ENCODE measurements at regions not wholly inside any gene's neighbourhood (a gene's known extent, or its start where the extent isn't known, plus 50 kb on each side); places are given as distances from the start of the nearest gene placed in this dataset.
"Not testable (repeated sequence)": the region's sequence is repeated elsewhere in the genome, so short reads cannot be mapped to it uniquely, and the experiment has no call there.

DNA sequence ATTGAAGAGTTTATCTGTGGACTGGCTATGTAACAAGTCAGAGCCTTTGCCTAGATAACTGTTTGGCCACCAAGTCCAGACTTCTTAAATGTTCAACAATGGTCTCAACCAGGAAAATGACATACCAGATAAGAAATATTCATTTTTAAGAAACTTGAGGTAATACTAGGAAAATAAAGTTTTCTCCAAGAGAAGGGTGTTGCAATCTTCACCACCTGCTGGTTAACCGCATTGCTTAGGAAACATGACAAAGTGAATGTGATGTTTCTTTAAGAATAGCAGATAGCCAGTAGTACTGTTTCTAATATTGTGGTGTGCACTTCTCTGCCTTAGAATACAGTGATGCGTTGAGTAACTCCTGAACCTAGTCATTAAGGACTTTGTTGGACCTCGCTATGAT, 321.5 kb upstream of the CADM2 start:
- no peak overlapping the region for H3K4me3 ChIP-seq
- TF ChIP-seq, protein P1, sequence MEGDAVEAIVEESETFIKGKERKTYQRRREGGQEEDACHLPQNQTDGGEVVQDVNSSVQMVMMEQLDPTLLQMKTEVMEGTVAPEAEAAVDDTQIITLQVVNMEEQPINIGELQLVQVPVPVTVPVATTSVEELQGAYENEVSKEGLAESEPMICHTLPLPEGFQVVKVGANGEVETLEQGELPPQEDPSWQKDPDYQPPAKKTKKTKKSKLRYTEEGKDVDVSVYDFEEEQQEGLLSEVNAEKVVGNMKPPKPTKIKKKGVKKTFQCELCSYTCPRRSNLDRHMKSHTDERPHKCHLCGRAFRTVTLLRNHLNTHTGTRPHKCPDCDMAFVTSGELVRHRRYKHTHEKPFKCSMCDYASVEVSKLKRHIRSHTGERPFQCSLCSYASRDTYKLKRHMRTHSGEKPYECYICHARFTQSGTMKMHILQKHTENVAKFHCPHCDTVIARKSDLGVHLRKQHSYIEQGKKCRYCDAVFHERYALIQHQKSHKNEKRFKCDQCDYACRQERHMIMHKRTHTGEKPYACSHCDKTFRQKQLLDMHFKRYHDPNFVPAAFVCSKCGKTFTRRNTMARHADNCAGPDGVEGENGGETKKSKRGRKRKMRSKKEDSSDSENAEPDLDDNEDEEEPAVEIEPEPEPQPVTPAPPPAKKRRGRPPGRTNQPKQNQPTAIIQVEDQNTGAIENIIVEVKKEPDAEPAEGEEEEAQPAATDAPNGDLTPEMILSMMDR (IDR thresholded peaks at IDR 0.05) = no peak
- no peak overlapping the region for H3K27ac ChIP-seq
- DNase-seq (ENCODE audit: low spot score) = no peak

- DNase-seq (ENCODE audit: low spot score) = no peak
- no peak overlapping the region for H3K27ac ChIP-seq
- TF ChIP-seq, protein P1 (IDR thresholded peaks at IDR 0.05) = no peak
- H3K4me3 ChIP-seq = no peak overlapping the region
Observed at GRCh38 chr3:84666468-84666867, 292.3 kb upstream of the CADM2 start.

DNA sequence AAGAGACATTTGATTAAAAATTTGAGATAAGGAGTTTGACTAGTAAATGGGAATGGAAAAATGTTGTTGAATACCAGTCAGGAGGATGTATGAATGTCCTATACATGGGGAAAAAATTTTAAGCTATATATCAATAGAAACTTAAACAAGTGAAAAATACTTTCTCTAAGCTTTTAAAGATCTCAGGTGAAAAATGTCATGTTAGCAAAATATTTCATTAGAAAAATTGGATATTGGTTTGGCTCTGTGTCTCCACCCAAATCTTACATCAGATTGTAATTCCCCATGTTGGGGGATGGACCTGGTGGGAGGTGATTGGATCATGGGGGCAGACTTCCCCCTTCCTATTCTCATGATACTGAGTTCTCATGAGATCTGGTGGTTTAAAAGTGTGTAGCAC, 279.6 kb upstream of the CADM2 start:
- TF ChIP-seq, protein P1 (IDR thresholded peaks at IDR 0.05) = no peak
- no peak overlapping the region for H3K27ac ChIP-seq
- no peak overlapping the region for H3K4me3 ChIP-seq

DNA sequence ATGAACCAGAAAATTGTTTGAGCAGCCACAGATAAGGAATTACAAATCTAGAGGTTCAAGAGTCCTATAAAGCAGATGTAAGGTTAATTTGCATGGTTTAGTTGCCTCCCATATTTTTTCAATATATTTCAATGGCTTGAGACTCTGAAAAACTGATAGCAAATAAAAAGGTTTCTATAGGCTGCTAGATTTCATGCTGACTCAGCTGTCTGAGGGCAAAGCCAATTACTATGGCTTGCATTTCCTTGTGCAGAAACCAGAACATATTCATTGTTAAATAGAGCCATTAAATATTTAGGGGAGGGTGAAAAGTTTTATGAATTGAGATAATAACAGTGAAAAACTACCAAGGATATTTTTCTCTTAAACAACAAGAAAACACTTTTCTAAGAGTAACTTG, 278.1 kb upstream of the CADM2 start:
- no peak for DNase-seq (ENCODE audit: low spot score)
- TF ChIP-seq, protein P1 (IDR thresholded peaks at IDR 0.05) = no peak
- H3K4me3 ChIP-seq = no peak overlapping the region
- no peak overlapping the region for H3K27ac ChIP-seq

More for the DNA sequence above, 279.6 kb upstream of the CADM2 start:
- DNase-seq (ENCODE audit: low spot score) = no peak

- Histone ChIP-seq H3K27ac (no peak overlapping the region), H3K4me3 (no peak overlapping the region)
- TF ChIP-seq, protein P1 (IDR thresholded peaks at IDR 0.05) = no peak
- DNase-seq (ENCODE audit: low spot score) = no peak
Observed at GRCh38 chr3:84683493-84683892, 275.3 kb upstream of the CADM2 start.

DNA sequence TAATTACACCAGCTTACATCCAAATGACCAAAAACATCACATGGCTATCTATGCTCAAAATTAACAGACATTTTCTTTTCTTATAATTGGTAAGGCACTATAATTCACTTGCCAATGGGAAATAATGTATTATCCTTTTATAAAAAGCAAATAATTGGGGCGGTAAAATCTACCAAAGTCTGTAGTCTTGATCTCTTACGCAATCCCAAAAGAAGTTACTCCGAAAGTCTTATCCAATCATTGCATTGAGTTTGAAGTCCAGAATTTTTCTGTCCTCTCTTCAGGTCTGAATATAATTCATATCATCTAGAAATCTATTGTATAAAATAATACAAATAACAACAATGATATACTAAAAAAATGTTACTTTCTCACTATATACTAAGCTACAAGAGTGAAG, 273.3 kb upstream of the CADM2 start:
- no peak overlapping the region for H3K4me3 ChIP-seq
- DNase-seq (ENCODE audit: low spot score) = no peak
- H3K27ac ChIP-seq = no peak overlapping the region
- TF ChIP-seq, protein P1 (IDR thresholded peaks at IDR 0.05) = no peak

GRCh38 chr3:84692261-84692660, 266.5 kb upstream of the CADM2 start:
- DNase-seq (ENCODE audit: low spot score) = no peak
- TF ChIP-seq, protein P1 (IDR thresholded peaks at IDR 0.05) = no peak
- H3K4me3 ChIP-seq = no peak overlapping the region
- no peak overlapping the region for H3K27ac ChIP-seq

DNA sequence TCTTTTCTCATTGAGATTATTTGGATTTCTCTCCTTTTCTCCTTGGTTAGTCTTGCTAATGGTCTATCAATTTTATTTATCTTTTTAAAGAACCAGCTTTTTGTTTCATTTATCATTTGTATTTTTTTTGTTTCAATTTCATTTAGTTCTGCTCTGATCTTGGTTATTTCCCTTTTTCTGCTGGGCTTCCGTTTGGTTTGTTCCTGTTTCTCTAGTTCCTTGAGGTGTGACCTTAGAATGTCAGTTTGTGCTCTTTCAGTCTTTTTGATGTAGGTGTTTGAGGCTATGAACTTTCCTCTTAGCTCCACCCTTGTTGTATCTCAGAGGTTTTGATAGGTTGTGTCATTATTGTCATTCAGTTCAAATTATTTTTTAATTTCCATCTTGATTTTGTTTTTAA, 248.5 kb upstream of the CADM2 start:
- not testable (repeated sequence) for H3K27ac ChIP-seq; H3K4me3 ChIP-seq; DNase-seq (ENCODE audit: low spot score)

Measured in coronary artery (tissue), 2 donors.